OCI-LY3 (cell line): ENCODE measurements at regions not wholly inside any gene's neighbourhood (a gene's known extent, or its start where the extent isn't known, plus 50 kb on each side); places are given as distances from the start of the nearest gene placed in this dataset.

Experiments
- EZH2phosphoT487 ChIP-seq: fragments of 200-600 bp; shearing (Covaris generic); IDR thresholded peaks from 2 replicates; pipeline ENCODE4 v1.6.1; 2018; ENCODE audit warnings: antibody characterized with exemption, mixed run types, low read depth
- TF ChIP-seq, protein P1 (sequence below): fragments of 200-600, 300-600 bp; sonication (generic); IDR thresholded peaks from 2 replicates; pipeline ENCODE4 v1.5.1; 2014; ENCODE audit warnings: antibody characterized with exemption, low read length, low read depth

DNA sequence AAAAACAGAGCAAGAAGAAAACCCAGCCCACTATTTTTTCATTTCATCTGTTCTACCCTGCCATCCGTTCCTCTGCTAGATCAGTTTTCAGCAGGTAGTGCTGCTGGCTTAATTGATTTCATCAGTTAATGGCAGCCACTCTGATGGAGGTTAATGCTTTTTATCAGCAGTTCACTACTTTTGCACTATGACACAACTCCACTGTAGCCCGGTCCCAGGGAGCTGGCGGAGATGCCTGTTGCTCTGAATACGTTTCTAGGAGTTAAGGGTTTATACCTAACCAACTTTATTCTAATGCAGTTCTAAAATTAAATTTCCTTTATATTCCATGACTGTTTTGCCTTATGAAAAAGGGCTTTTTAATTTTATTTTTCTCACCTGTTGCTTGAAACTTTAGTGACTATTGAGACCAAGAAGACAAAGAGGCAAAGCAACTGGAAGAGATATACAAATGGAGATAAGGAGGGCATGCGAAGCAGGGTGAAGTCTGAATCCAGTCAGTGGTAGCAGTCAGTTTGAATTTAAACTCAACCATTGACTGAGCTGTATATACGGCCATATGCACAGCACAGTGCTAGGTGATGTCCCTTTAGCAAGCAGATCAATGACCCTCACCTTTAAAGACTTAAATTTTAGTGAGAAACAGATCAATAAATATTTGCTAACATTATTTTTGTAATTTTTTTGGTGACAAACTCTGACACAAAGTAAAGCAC lies 477.9 kb downstream of the LMO4 start:
- TF ChIP-seq, protein P1, sequence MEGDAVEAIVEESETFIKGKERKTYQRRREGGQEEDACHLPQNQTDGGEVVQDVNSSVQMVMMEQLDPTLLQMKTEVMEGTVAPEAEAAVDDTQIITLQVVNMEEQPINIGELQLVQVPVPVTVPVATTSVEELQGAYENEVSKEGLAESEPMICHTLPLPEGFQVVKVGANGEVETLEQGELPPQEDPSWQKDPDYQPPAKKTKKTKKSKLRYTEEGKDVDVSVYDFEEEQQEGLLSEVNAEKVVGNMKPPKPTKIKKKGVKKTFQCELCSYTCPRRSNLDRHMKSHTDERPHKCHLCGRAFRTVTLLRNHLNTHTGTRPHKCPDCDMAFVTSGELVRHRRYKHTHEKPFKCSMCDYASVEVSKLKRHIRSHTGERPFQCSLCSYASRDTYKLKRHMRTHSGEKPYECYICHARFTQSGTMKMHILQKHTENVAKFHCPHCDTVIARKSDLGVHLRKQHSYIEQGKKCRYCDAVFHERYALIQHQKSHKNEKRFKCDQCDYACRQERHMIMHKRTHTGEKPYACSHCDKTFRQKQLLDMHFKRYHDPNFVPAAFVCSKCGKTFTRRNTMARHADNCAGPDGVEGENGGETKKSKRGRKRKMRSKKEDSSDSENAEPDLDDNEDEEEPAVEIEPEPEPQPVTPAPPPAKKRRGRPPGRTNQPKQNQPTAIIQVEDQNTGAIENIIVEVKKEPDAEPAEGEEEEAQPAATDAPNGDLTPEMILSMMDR = no peak
- no peak for TF ChIP-seq EZH2phosphoT487
